Adrenal gland (tissue), 9 donors: ENCODE measurements at regions not wholly inside any gene's neighbourhood (a gene's known extent, or its start where the extent isn't known, plus 50 kb on each side); places are given as distances from the start of the nearest gene placed in this dataset.

Experiments used
- DNase-seq, 7 donors: peaks; one replicate each; pipeline ENCODE4 v3.0.0-alpha.2; 2019 to 2020
- H3K27ac ChIP-seq, 5 donors: fragments of 200-600 bp; sonication (generic) in 4 of 5; 1 replicate in 3 of 5; 2 replicates in 2 of 5; pipeline versions ENCODE4 v1.5.1 to v1.8.0; 2016 to 2020; ENCODE audit warnings: mild to moderate bottlenecking in 1 of 5
- H3K27me3 ChIP-seq: fragments of 200-600 bp; 2 replicates; pipeline ENCODE4 v1.8.0; 2021
- H3K36me3 ChIP-seq, 2 donors: fragments of 200-600 bp; replicated peaks in 1 of 2; 1 replicate in 1 of 2; 2 replicates in 1 of 2; pipeline versions ENCODE4 v1.5.1 to v1.8.0; 2018 to 2022
- H3K4me1 ChIP-seq, 2 donors: fragments of 200-600 bp; replicated peaks in 1 of 2; 1 replicate in 1 of 2; 2 replicates in 1 of 2; pipeline versions ENCODE4 v1.5.1 to v1.8.0; 2018 to 2021
- H3K4me3 ChIP-seq, 4 donors: fragments of 200-600 bp; sonication (generic) in 3 of 4; one replicate each; pipeline ENCODE4 v1.5.1; 2016 to 2018
- H3K9me3 ChIP-seq, 3 donors: fragments of 200-600 bp; sonication (generic) in 1 of 3; replicated peaks in 1 of 3; 1 replicate in 2 of 3; 2 replicates in 1 of 3; pipeline versions ENCODE4 v1.5.1 to v1.8.0; 2016 to 2021
- POLR2A ChIP-seq, 2 donors: fragments of 450-650 bp; IDR thresholded peaks; one replicate each; pipeline ENCODE4 v1.6.1; 2017; ENCODE audit warnings: antibody characterized with exemption in 2 of 2, mild to moderate bottlenecking in 2 of 2, moderate library complexity in 1 of 2
- WGBS, 4 donors: extraction: QIAGEN DNeasy Blood & Tissue Kit in 2 of 4; methylation state at CpG; one replicate each; pipeline versions ENCODE4 v1.1.5 to v1.1.7; 2013 to 2017; 5-methylcytosine and 5-hydroxymethylcytosine counted together
- intact Hi-C, 2 donors: fragments of 100-400 bp; cut with DNase I; formaldehyde crosslinking; loops; one replicate each; pipeline versions ENCODE4 v1.14.1 to v1.15.0; 2022 to 2023
- TF ChIP-seq, protein P1 (sequence below), 6 experiments: fragments of 450-650 bp in 4 of 6; fragments of 200-600 bp in 2 of 6; sonication (generic) in 1 of 6; IDR thresholded peaks; 1 replicate in 5 of 6; 2 replicates in 1 of 6; pipeline versions ENCODE4 v1.5.1 to v1.8.0; 2016 to 2021; ENCODE audit warnings: antibody characterized with exemption in 6 of 6, mild to moderate bottlenecking in 2 of 6, moderate library complexity in 1 of 6
- donor health status: healthy with polysubstance abuse.
- donor health status: Bipolar disorder and iron deficiency.
- donor health status: DM: yes; HTN: yes; CAD: no.
- donor health status: DM: no; HTN: no; CAD: no.
- donor health status: DM: no; HTN: no; CAD: no.

GRCh38 chr21:15330872-15331271 is 266.1 kb upstream of the NRIP1 start:
- TF ChIP-seq, protein P1, sequence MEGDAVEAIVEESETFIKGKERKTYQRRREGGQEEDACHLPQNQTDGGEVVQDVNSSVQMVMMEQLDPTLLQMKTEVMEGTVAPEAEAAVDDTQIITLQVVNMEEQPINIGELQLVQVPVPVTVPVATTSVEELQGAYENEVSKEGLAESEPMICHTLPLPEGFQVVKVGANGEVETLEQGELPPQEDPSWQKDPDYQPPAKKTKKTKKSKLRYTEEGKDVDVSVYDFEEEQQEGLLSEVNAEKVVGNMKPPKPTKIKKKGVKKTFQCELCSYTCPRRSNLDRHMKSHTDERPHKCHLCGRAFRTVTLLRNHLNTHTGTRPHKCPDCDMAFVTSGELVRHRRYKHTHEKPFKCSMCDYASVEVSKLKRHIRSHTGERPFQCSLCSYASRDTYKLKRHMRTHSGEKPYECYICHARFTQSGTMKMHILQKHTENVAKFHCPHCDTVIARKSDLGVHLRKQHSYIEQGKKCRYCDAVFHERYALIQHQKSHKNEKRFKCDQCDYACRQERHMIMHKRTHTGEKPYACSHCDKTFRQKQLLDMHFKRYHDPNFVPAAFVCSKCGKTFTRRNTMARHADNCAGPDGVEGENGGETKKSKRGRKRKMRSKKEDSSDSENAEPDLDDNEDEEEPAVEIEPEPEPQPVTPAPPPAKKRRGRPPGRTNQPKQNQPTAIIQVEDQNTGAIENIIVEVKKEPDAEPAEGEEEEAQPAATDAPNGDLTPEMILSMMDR (IDR thresholded peaks at IDR 0.05), result no peak
- no peak for TF ChIP-seq POLR2A (IDR thresholded peaks at IDR 0.05)
- Histone ChIP-seq H3K4me1 (no peaks in the 10 kb centered on the region), H3K4me3 (no peak overlapping the region), H3K36me3 (no peaks in the 10 kb centered on the region), H3K27ac (no peak overlapping the region), H3K27me3 (no peaks in the 10 kb centered on the region), H3K9me3 (no peaks in the 10 kb centered on the region)
- intact Hi-C loops, result no loop called here
- no peak for DNase-seq

DNA sequence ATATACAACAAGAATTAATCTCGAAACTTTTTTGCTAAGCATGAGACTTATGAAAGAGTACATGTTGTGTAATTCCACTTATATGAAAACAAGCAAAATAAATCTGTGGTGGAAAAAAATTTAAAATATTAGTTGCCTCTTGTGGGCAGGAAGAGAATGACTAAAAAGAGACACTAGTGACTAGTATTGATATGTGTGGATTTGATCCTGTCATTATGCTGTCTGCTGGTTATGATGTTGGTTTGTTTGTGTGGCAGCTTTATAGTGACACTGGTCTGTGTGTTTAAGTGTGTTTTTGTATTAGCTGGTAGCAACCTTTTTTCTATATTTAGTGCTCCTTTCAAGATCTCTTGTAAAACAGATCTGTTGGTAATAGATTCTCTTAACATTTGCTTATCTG is 267.8 kb upstream of the NRIP1 start:
- intact Hi-C loops, result no loop called here
- no peaks in the 10 kb centered on the region for H3K4me1 ChIP-seq
- H3K27me3 ChIP-seq, result no peaks in the 10 kb centered on the region
- WGBS, 4 donors, result 85 to 97% (median 96%) methylated on average over 1 of the region's 1 CpG
- TF ChIP-seq, protein P1 (IDR thresholded peaks at IDR 0.05), result no peak
- no peak for TF ChIP-seq POLR2A (IDR thresholded peaks at IDR 0.05)
- no peak for DNase-seq
- no peaks in the 10 kb centered on the region for H3K9me3 ChIP-seq
- no peak overlapping the region for H3K27ac ChIP-seq
- no peaks in the 10 kb centered on the region for H3K36me3 ChIP-seq
- H3K4me3 ChIP-seq, result no peak overlapping the region

DNA sequence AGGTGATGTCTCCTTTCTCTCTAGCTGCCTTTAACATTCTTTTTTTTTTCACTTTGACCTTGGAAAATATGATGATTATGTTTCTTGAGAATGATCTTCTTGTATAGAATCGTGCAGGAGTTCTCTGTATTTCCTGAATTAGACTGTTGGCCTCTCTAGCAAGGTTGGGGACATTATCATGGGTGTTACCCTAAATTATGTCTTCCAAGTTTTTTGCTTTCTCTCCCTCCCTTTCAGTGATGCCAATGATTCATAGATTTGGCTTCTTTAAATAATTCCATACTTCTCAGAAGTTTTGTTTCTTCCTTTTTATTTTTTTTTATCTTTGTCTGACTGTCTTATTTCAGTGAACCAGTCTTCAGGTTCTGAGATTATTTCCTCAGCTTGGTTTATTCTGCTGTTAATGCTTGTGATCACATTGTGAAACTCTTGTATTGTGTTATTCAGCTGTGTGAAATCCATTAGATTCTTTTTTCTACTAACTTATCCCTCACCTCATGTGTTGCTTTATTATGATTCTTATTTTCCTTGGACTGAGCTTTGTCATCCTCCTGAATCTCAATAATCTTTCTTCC is 268.4 kb upstream of the NRIP1 start:
- TF ChIP-seq, protein P1 (IDR thresholded peaks at IDR 0.05), result no peak
- no peak for TF ChIP-seq POLR2A (IDR thresholded peaks at IDR 0.05)
- intact Hi-C loops, result no loop called here
- Histone ChIP-seq H3K9me3 (no peaks in the 10 kb centered on the region), H3K36me3 (no peaks in the 10 kb centered on the region), H3K27me3 (no peaks in the 10 kb centered on the region), H3K4me3 (no peak overlapping the region), H3K4me1 (no peaks in the 10 kb centered on the region), H3K27ac (no peak overlapping the region)
- DNase-seq, result no peak
- WGBS, 4 donors, result 26 to 50% (median 36%) methylated on average over 1 of the region's 1 CpG

DNA sequence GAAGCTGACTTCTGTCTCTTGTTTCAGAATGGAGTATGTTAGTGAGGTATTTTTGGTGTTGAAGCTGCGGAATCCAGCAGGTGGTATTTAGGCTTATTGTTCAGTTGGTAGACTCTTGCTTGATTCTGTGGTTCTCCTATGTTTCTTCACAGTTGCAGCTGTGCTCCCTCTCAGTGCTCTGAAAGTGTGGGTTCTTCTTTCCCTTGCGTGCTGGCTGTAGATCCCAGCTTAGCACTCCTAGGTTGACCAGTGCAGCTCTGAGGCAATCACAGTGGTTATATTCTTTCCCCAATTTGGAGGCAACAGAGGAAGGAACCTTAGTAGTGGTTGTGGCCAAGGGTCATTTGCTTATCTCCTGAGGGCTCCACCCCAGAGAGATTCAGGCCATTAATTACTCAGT is 269.2 kb upstream of the NRIP1 start:
- Histone ChIP-seq H3K27me3 (no peaks in the 10 kb centered on the region), H3K4me1 (no peaks in the 10 kb centered on the region), H3K4me3 (no peak overlapping the region), H3K27ac (no peak overlapping the region), H3K9me3 (no peaks in the 10 kb centered on the region), H3K36me3 (no peaks in the 10 kb centered on the region)
- intact Hi-C loops, result no loop called here
- TF ChIP-seq POLR2A (IDR thresholded peaks at IDR 0.05), result no peak
- TF ChIP-seq, protein P1 (IDR thresholded peaks at IDR 0.05), result no peak
- WGBS, 4 donors, result 75 to 100% (median 81%) methylated on average over 2 of the region's 2 CpGs
- DNase-seq, result no peak
